ENCODE measurements at regions not wholly inside any gene's neighbourhood (a gene's known extent, or its start where the extent isn't known, plus 50 kb on each side); places are given as distances from the start of the nearest gene placed in this dataset.

DNA sequence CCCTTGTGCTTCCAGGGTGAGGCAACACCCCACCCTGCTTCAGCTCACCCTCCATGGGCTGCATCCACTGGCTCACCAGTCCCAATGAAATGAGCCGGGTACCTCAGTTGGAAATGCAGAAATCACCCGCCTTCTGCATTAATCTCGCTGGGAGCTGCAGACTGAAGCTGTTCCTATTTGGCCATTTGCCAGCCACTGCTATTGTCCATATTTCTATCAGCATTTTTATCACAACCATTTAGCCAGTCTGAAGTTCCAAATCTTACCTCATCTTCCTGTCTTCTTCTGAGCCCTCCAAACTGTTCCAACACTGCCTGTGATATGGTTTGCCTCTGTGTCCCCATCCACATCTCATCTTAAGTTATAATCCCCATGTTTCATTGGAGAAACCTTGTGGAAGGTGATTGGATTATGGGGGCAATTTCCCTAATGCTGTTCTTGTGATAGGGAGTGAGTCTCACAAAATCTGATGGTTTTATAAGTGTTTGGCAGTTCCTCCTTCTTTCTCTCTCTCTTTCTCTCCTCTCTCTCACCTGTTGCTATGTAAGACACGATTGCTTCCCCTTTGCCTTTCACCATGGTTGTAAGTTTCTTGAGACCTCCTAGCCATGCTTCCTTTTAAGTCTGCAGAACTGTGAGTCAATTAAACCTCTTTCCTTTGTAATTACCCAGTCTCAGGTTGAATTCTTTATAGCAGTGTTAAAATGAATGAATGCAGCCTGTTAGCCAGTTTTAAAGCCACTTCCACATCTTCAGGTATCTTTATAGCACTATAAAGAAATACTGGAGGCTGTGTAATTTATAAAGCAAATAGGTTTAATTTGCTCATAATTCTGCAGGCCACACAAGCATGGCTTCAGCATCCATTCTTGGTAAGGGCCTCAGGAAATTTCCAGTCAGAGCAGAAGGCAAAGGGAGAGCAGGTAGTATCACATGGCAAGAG lies 203.5 kb downstream of the FCRL5 start:
- TF ChIP-seq, protein P1, sequence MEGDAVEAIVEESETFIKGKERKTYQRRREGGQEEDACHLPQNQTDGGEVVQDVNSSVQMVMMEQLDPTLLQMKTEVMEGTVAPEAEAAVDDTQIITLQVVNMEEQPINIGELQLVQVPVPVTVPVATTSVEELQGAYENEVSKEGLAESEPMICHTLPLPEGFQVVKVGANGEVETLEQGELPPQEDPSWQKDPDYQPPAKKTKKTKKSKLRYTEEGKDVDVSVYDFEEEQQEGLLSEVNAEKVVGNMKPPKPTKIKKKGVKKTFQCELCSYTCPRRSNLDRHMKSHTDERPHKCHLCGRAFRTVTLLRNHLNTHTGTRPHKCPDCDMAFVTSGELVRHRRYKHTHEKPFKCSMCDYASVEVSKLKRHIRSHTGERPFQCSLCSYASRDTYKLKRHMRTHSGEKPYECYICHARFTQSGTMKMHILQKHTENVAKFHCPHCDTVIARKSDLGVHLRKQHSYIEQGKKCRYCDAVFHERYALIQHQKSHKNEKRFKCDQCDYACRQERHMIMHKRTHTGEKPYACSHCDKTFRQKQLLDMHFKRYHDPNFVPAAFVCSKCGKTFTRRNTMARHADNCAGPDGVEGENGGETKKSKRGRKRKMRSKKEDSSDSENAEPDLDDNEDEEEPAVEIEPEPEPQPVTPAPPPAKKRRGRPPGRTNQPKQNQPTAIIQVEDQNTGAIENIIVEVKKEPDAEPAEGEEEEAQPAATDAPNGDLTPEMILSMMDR (IDR thresholded peaks at IDR 0.05): no peak
- TF ChIP-seq POLR2A (IDR thresholded peaks at IDR 0.05): no peak

Data from testis (tissue), 2 donors.